ENCODE measurements at regions not wholly inside any gene's neighbourhood (a gene's known extent, or its start where the extent isn't known, plus 50 kb on each side); places are given as distances from the start of the nearest gene placed in this dataset.

DNA sequence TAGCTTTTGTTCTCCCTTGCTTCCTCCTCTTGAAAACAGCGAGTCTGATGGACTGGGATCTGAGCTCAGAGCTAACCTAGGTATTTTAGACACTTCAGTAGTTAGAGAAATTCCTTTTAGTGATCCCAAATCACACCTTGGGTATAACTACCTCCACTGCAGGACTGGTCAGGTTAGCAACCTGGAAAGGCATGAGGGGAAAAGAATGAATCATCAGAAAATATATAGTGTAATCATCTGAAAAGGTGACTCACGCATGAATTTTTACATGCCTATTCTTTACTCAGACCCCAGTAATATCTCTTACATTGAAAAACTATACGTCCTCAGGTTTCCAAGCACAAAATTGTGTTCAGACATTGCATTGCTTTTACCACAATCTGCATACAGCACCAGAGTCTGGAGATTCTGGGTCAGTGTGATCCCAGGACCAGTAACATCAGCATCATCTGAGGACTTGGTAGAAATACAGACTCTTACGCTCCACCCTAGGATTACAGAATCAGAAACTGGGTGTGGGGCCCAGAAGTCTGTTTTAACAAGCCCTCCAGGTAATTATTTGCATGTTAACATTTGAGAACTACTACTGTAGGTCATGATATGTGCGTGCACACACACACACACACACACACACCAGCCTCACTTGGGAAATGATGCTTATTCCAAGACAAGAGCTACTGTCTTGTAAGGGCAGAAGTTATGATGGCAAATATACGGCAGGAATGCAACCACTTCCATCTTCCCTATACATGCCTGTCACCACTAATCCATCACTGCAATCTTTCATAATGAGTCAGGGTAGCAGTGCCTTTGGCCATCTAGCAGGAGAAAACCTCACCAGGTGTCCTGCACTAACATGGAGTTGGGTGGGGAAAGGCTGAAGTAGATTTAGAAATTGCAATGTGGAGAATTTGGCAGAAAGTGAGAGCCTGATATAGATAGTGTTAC lies 271.6 kb upstream of the MAP3K1 start:
- no peak for DNase-seq

DNA sequence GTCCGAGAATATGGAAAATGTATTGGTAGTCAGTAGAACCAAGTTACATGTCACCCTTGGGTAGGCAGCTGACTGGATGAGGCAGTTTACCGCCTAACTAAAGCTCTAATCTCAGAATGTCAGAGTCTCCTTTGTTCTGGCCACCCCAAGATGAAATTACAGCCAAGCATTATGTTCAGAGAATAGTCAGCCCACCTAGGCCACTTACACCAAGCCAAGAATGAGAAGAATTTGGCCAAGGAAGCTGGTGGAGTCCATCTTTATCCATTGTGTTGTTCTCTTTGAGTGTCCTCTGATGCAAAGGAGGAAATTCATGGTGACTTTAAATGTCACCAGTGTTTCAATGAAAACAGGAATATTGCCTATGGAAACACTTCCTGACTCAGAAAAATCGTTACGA lies 275.1 kb upstream of the MAP3K1 start:
- no peak for DNase-seq

DNA sequence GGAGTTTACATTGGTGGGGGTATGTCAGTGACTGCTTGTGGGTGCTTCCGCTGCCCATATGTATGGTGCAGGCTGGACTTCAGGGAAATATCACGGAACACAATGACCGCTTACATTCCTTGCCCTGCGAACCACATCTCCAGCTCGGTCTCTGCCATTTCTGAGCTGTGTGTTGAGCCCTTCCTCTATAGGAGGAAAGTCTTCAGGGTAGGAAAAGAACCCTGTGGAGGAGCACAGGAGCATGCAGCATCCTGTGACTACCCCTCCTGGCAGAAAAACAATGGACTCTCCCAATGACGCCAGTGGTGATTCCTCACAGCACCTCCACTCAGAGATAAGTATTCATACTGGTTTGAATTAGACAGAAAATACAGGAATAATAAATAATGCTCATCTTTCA lies 276.8 kb upstream of the MAP3K1 start:
- no peak for DNase-seq

DNA sequence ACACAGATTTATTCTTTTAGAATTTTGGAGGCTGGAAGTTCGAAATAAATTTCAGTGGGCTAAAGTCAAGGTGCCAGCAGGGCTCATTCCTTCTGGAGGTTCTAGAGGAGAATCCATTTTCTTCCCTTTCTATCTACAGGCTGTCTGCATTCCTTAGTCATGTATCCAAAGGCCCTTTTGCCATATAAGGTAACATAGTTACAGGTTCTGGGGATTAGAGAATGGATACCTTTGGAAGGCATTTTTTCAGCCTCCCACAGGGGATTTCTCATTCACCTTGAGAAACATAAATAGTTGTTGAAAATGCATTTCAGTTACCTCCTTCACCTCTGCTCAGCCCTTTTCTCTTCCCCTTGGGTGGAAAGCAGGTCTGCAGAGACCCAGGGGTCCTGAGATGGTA lies 280.0 kb upstream of the MAP3K1 start:
- DNase-seq, result no peak

GRCh38 chr5:56534102-56534829 lies 281.1 kb upstream of the MAP3K1 start:
- no peak for DNase-seq

DNA sequence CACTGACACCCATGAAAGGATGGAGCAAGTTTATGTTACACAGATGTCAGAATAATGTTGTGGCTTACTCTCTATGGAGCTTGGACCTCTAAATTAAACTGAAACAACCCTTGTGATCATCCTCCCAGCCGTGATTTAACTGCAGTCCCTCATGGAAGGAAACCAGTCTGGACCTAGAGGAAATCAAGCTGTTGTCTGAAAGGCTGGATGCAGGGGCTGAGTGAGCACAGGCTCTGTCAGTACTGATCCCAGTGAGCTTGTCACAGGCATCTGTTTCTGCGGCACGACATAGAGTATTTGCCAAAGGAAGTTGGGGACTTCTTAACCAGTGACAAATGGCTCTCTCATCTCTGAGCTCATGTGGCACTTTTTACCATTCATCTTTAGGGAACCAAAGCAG lies 282.9 kb upstream of the MAP3K1 start:
- DNase-seq, result no peak

DNA sequence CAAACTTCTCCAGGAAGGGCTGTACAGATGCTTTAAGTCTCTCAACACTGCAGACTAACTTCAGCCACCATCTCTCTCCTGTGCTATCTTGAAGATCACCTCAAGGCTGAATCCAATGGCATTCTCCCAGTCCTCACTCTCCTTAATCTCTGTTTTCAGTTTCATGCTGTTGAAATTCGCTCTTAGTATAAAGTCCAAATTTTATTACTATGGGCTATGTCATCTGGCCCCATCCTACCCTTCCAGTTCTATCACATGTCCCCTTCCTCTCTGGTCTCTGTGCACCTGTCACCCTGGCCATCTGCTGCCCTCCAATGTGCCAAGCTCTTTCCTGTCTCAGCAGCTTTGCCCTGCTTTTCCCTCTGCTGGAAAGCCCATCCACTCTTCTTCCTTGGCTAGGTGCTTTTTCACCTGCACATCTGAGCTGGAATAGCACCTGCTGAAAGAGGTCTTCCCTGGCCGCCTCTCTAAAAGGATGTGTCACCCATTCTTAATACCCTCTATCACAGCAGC lies 284.7 kb upstream of the MAP3K1 start:
- DNase-seq, result no peak

GRCh38 chr5:56529666-56530430 lies 285.5 kb upstream of the MAP3K1 start:
- DNase-seq, result no peak

DNA sequence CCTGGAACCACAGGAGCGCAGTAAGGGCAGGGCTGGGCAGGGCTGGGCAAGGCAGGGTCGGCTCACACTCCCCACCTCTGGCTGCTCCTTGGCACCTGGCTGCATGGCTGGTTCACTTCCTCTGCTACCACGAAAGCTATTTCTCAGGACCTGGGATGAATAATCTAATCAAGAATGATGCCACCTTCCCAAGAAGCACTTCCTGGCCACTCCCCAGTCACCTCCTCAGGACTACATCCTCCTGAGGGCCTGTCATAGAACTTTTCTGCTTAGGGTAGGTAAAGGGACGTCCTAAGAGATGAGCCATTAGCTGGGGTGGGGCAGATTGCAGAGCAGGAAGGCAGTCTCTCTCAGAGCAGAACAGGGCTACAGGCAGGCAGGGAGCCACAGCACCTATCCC lies 288.2 kb upstream of the MAP3K1 start:
- DNase-seq, result no peak

DNA sequence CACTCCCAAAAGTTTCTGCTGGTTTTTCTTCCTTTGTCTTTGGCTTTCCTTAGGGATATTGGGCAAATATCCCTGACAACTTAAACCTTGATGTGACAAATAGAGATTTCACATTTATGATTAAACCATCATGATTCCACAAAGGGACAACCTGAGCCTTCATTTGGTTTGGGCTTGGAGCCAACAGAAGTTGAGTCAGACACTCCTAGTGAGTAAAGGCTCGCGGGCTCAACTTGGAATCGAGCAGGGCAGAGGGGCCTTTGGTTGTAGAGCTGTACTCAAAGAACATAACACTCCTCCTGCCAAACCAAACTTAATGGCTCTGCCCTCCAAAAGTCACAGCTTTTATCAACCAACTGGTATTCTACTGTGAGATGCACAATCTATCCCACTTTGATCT lies 290.2 kb upstream of the MAP3K1 start:
- DNase-seq, result no peak

DNA sequence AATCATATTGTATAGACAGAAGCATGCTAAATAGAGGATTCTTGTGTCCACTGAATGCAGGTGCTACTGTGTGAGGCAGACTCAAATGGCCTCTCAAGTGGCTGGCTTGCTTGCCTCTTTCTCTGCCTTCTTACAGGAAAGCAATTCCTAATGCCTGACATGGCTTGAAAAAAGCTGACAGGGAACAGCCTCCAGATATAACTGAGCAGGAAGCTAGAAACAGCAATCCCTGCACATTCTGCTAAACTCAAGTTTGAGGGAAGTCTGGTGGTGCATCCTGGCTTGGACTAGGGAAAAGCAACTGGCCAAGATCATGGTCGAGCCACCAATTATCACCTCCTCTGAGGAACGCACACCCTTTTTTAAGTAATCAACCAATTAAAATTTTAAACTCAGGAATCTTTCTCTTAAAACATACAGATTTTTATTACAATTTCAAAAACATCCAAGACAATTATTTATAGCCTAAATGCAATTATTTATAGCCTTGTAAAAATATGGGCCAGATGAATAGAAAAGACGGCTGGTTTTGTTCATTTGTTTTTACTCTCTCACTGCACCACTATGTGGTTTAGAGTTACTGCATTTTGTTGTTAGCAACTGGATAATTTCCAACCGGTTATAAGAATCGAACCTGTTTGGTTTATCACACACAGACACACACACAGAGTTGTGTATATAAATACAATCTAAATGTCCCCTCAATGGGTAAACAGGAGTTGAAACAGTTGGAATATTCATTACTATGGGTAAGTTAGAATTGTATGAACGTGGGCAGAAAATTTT lies 290.9 kb upstream of the ANKRD55 start:
- no peak for DNase-seq

- DNase-seq, result no peak
These were observed 289.8 kb upstream of the ANKRD55 start for GRCh38 chr5:56522960-56523359.

- no peak for DNase-seq
These were observed 289.0 kb upstream of the ANKRD55 start for GRCh38 chr5:56522169-56522568.

DNA sequence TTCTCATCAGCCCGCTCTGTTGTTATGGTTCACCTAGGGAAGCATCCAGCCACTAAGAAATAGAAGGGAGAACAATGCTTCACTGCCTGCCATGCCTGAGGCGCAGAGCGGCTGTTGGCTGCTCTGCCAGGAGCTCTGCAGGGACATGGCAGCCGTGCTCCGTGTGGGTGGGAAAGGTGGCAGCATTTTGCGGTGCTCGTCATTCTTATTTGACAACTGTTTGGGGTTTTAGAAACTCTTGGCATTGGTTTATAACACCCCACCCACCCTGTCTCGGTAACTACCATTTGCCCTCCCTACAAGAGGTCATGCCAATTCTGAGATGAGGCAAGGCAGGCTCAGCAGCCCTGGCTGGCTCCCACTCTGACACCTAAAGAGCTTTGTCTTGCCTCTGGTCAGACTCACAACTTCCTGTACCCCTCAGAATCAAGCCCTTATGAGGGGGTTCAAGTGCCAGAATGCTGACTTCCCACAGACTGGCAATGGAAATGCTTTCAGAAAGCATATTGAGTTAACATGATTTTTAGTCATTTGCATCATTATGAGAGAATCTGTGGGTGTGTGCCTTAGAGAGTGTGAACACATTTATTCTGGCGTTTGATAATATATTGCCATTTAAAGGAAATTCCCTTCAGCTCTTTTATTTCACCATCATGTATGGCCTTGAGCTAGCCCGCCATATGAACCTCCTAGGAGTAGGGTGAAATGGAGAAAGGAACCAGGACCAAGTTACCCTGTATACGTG lies 288.0 kb upstream of the ANKRD55 start:
- DNase-seq, result no peak

DNA sequence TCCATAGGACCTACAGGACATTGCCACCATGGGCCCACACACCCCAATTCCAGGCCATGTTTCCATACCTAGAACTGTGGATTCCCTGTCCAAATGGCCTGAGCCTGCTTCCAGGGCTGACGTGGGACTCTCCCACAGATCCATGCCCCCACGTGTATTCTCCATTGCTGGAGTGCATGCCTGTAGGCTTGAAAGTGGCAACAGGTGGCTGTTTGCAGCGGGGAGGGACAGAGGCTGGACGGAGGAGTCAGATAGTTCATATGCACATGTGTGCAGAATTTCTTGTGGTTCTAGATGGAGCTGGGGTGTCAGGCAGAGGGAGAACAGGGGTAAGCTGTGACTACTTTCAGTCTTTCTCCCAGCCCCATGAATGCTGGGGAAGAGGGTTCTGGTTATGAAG lies 285.7 kb upstream of the ANKRD55 start:
- DNase-seq, result peak; percentile 22

DNA sequence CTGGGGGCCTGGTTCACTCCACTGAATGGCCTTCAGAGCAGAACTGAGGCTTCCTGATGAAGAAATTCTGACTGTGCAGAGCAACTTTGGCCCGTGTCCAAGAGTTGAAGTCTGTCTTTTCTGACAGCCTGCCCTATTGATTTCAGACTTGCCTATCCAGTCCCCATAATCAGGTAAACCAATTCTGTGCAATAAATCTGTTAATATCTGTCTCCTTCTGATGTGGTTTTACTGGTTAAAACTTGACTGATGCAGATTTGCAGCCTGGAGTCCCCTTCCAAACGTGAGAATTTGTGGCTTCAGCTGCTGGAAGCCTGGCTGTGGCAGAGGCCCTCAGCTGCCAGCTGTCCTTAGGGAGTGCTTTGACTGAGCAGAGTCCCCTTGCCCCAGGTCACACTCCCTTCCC lies 283.9 kb upstream of the ANKRD55 start:
- peak; percentile 53 for DNase-seq

- no peak for DNase-seq
These were observed 283.3 kb upstream of the ANKRD55 start for GRCh38 chr5:56516441-56516840.

GRCh38 chr5:56516035-56516434 lies 282.9 kb upstream of the ANKRD55 start:
- DNase-seq, result no peak

DNA sequence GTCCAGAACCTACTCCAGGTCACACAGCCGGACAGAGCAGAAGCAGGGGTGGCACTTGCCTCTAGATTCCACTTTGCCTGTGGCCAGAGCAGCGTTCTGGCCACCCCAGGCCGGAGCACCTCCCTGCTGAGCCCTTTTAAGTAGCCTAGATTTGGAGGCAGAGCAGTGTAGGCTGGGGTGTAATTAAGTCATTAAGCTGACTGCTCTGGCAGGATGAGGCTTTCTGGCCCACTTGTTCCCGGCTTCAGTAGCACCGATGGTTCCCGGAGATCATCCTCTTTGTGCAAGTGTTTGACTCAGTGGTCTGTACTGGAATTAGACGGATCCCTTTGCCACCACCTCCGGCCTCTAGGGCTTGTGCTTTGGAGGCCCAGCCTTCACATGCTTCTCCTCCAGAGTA lies 281.9 kb upstream of the ANKRD55 start:
- DNase-seq, result no peak

- DNase-seq, result no peak
These were observed 281.1 kb upstream of the ANKRD55 start for GRCh38 chr5:56514245-56514644.

DNA sequence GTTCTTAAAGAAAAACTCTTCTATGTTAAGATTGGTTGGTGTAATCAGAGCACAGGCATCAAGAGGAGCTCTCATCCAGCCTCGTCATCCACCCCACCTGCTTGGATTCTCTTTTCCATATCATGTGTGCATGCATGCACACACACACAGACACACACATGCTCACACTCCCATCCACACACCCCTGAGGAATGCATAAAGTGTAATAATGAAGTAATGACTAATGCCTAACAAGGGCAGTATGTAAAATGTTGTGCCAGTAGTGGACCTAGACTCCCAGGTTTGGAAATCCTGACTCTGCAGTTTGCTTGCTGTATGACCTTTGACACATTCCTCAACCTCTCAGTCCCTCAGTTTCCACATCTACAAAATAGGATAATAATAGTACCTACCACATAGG lies 280.0 kb upstream of the ANKRD55 start:
- DNase-seq, result no peak

All from tongue (tissue), 1 donor.